NCI-H2081 treated with DMSO at 0.1 percent for 48 hours (cell line): ENCODE measurements at regions not wholly inside any gene's neighbourhood (a gene's known extent, or its start where the extent isn't known, plus 50 kb on each side); places are given as distances from the start of the nearest gene placed in this dataset.
"Not testable (repeated sequence)": the region's sequence is repeated elsewhere in the genome, so short reads cannot be mapped to it uniquely, and the experiment has no call there.

Source experiments
- DNase-seq: peaks from one replicate; lab custom pipeline; 2025; lab: John Stamatoyannopoulos, UW

DNA sequence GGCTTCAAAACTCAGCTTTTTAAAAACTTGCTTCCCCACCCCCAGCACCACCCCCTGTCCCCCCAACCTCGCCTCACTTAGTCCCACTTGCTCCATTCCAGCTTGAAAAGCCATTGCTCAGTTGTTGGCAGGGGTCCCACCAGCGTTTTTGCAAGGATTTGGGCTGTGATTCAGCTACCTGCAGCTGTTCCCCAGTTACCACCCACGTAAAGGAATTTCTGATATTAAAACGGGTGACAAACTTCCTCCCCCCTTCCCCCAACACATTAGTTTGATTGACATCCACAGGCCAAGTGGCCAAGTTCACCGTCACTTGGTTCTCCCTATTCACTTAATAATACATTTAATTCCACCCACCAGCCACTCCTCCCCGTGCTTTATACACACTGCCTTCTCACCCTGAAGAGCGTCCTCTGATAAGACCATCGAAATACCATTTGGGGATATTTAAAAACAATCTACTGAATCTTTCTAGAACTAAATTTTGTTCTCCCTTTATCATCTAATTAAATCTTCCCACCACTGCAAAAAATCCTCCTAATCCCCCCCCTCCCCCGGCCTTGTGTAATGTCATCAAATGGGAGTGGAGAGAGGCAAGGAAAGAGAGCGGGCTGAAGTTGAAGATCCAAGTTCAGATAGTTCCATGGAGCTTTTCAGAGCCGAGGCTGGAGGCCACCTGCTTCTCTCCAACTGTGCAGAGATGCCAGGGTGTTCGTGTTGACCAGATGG, 55.1 kb downstream of the SOX9 start:
- no peak for DNase-seq

DNA sequence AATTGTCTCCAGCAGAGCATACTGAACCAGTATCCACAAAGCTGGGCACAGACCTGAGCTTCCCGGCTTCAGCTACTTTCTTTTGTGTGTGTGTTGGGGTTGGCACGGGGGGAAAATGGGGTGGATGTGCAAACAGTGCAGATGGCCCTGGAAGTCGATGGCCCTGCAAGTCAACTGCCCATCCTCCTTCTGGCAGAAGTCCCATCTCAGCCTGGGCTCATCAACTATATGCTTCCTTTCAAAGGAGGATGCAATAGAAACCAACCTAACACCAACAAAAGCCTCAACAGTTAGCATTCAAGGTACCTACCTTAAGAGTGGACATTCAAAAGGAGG, 55.7 kb downstream of the SOX9 start:
- DNase-seq: no peak

DNA sequence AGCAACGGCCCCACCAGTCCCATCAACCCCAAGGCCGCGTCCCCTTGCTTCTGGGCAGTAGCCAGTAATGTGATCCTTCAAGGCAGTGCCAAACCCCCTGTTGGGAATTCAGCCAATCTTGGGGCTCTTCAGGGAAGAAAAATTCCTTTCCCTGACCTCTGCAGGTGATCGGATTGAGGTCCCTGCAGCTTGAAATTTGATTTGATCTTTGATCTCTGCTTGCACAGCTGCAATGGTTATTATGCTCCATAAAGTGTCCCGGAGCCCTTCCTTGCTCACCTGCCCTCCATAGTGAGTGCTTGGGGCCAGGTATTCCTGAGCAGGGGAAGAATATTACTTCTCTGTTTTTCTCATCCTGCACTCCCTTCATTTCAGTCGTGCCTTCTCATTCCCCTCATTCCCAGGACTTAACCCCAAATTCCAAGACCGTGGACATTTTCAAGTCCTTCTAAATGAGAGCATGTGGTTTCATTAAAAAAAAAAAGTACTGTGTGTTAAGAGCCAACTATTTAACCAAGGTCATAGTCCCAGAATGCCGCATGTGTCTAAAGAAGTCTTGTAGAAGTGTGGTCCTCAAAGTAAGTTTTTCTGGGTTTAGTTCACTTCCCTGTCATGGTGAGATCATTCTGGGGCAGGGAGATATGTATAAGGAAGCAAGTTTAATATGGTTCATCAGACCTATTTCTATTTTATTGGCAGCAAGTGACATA, 56.3 kb downstream of the SOX9 start:
- no peak for DNase-seq

DNA sequence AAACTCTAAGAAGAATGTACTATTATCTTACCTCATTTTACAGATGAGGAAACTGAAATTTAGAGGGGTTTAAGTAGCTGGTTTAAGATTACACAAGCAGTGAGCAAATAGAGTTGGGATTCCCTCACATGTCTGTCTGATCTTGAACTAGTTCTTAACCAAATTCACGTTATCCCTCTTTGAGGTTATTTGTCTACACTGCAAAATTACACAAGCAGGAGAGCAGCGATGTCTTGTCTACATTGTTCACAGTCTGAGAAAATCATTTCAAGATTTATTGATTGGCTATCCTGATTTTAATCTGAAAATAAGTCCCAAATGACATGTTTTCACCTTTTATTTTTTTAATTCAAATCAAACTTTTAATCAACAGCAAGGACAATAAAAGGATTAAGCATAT, 56.9 kb downstream of the SOX9 start:
- DNase-seq: no peak

DNA sequence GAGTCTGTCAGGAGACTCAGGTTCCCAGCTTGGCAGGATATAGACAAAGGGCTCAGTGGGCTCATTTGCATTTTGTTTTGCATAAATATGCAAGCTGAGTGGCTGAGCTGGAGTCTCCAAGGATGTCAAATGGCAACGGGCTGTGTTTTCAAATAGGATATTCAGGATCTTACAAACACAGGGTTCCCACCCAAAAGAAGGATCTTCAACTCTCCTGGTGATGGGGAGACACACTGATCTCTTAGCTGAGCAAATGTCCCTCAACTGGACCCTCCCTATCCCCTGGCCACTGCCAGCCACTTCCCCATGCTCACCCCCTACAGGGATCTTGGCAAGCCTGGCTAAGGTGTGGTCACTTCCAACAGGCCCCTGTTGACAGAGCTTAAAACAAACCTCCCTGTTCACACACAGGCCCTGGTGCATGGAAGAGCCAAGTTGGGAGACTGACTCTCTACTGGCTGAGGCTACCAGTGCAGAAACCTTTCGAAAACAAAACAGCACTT, 61.6 kb downstream of the SOX9 start:
- no peak for DNase-seq

DNA sequence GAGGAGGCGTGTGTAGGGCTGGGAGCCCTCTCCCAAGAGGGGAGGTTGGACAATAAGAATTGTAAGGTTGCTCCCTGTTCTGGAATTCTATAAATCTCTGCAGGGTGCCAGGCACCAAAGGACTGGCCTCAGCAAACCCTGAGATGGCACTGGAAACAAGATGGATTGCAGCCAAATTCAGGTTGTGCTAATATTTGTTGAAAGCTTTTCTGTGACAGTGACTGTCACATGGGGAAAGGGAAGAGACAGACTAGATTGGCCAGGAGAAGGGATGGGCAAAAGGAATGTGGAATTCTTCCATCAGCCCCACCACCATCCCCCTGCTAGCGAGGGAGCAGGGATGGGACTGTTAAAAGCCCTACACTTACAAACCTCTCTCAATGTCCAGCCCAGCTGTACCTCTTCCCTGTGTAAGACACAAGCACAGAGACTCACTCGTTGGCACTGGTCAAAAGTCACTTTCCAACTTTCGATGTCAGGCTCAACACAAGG, 62.4 kb downstream of the SOX9 start:
- DNase-seq: no peak

DNA sequence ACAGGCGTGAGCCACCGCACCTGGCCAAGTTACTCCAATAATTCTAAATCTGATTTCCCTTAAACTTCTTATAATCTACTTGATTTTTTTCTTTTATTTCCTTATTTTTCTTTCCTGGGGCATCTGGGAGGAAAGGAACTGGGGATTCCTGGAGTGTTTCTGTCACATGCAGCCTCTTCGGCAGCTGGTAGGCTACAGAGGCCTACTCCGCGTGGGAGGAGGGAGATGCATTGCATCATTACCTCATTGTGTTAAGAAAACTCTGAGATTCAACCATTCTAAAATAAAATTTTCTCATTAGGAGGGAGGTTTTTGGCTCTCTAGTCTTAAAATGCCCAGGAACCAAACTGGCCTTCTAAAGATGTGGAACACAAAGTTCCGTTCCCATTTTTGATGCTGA, 64.0 kb downstream of the SOX9 start:
- no peak for DNase-seq

DNA sequence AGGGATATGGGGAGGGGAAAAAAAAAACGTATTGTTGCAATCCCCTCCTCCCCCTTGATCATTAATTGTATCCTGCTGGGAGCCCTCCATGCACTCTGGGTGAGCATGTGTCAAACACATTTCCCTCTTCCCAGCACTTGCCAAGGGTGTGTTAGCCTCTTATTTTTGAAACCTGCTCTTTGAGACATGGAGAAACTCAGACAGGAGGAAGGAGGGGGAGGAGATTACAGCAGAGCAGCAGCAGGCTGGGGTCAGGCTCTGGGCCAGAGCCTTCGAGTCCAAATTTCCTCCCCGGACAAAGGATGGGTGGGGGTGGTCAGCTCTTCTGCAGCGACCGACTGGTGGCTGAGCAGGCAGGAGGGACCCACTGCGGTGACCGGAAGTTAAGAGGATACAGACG, 64.7 kb downstream of the SOX9 start:
- no peak for DNase-seq

DNA sequence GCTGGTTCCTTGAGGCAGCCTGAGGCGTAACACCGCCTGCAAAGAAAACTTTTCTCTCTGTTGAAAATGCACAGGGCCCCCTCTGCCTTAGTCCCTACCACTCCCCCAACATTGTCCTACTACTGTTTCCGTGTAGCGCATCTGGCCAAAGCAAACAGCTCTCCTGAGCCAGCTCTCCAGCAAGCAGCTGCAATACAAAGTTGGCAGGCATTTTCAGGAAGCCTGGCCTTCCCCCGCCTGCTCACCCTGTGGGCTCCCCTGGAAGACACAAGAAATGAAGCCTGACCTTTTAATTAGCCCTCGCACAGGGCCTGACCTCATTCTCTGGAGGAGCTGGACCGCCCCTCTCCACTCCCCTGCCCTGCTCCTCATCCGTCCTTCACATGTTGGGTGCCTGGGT, 66.7 kb downstream of the SOX9 start:
- DNase-seq: no peak

DNA sequence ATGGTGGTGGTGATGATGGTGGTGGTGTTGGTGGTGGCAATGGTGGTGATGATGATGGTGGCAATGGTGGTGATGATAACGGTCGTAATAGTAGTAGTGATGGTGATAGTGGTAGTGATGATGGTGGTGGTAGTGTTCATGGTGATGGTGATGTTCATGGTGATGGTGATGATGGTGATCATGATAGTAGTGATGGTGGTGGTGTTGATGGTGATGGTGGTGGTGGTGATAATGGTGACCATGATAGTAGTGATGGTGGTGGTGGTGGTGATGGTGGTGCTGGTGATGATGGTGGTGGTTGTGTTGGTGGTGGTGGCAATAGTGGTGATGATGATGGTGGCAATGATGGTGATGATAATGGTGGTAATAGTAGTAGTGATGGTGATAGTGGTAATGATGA, 68.0 kb downstream of the SOX9 start:
- no peak for DNase-seq

DNA sequence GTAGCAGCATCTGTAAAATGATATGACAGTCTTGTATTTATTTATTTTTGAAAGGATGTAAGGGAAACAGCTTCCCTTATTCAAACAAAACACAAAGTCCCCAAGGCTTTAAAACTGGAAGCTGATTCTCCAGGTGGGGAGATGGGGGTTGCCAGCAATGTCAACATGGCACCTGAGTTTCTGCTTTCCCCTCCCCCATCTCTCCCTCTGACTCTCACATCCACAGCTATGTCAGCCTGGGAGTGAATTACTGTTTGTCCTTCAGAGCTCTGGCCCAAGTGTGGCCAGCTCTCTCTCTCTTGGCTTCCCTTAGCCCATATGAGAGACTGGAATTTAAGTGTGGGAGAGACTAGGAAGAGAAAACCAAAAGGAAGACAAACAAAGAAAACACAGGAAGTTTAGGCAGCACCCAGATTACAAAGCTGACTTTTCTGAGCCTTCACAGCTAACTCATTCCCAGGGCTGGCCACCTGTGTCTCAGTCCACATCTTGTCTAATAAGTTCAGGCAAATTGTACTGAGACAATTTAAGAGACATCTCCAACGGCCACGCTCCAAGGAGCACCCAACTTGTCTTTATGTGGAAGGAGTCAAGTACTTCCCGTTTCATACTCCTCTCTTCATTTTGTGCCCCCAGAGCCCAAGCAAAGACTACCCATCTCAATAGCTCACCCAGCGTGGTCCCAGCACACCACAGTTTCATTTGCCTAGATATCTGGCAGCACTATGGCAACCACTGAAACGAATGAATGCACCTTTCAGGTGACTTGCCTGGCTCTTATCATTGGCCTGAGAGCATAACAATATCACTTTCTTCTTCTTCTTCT, 69.2 kb downstream of the SOX9 start:
- DNase-seq: no peak

DNA sequence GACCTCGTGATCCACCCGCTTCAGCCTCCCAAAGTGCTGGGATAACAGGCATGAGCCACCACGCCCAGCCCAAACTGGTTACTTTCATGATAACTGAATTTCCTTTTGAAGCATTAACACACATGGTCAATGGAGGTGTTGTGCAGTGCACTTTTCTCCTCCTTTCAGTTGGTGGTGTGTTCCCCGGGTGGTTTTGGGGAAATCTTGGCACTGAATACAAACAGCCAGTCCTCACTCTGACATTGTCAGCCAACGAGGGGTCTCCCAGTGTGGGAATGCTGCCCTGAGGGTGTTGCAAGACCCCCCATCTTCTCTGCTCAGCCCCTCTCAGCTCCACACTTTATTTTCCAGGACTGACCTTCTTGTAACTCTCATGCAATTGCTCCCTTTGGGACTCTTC, 70.5 kb downstream of the SOX9 start:
- DNase-seq: no peak

DNA sequence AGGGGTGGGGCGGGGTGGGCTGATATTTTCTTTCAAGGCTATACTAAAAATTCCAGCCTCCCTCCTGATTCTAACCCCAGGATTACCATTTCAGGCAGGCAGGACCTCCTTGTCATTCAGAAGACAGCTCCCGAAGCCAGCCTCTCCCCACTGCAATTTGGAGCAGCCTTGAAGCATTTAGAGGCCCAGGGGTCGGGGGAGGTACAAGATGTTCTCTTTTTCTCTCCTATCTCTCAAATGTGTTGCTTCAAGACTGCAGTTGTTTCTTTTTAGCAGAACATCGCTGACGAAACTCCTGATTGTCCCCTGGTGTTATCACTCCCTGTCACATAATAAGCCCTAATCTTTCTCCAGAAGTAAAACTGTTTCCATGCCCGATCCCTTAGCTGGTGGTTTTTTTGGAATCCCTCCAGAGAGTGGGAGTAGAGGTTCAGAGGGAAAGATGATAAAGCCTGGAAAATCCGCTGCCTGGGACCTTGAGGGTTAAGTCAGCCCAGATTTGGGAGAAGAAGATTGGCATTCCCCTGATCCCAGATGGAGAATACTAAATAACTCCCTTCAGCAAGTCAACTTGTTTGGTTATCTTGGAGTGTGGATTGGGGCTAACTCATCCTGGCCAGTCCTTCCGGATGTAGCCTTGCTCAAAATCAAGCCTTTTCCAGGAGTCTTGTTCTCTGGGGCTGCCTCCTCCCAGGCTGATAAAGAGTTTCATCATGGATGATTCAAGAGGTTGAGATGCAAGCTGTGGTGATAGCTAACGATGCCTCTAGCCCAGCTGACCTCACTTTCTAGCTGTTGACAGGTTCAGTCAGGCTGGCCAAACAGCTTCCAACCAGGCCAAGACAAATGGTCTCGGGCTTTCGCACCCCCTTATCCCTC, 71.3 kb downstream of the SOX9 start:
- DNase-seq: no peak

DNA sequence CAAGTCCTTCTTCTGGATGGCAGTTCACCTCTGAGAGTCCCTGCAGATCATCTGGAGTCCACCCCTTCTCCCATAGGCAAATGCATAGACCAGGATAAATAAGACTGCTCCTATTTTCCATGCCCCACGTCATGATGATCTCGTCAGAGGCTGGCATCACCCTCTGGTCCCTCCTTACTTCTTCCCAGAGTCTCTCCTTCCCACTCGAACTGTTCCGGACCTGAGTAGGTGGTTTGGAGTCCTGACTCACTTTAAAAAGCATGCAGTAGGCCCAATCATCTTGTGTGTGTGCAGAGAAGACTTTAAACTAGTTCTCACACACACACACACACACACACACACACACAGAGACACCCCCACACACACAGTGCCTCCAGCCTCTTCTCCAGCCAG, 72.0 kb downstream of the SOX9 start:
- DNase-seq: no peak

DNA sequence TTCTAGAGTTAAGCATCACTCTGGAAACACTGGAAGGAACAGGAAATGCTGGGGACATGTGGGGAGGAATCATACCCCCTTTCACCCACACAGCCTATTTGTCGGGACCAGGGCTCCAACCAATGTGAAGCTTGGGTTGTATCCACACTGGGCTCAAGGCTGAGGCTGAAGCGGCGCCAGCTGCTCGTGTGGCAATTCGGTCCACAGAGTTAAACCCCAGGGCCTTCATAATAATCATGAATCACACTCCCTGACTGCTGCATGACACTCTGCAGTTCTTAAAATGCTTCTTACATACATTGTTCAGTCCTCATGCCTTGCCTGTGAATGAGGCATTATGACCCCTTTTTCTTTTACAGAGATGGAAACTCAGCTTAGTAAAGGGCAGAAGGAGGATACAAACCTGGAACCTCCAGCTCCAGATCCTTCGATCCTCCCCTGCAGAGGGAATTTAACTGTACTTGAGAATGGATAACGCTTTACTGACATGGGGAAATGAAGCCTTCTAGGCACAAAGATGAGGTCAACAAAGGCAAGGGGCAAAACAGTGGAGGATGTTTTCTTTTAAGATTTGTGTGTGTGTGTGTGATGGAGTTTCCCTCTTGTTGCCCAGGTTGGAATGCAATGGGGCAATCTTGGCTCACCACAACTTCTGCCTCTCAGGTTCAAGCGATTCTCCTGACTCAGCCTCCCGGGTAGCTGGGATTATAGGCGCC, 72.7 kb downstream of the SOX9 start:
- no peak for DNase-seq

DNA sequence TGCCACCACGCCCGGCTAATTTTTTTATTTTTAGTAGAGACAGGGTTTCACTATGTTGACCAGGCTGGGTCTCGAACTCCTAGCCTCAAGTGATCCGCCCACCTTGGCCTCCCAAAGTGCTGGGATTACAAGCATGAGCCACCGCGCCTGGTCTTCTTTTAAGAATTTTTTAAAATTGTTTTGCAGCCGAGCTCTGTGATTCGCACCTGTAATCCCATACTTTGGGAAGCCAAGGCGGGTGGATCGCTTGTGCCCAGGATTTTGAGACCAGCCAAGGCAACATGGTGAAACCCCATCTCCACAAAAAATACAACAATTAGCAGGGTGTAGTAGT, 73.3 kb downstream of the SOX9 start:
- DNase-seq: not testable (repeated sequence)

DNA sequence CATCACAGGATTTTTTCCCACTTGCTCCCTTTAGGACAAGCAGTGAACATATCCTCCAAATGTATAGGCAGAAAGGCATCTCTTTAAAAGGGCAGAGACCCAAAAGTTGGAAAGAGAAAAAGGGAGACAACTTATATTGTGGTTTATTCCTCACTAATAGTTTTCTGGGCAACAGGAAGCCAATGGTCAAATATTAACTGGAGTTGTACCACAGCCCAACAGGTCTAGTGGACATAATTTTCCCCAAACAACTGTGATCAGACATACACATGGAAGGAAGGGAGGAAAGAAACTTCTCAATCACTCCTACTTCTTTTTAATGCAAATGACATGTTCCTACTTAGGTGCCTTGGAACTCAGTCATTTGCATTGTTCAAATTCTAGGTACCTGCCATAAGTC, 78.4 kb downstream of the SOX9 start:
- no peak for DNase-seq

DNA sequence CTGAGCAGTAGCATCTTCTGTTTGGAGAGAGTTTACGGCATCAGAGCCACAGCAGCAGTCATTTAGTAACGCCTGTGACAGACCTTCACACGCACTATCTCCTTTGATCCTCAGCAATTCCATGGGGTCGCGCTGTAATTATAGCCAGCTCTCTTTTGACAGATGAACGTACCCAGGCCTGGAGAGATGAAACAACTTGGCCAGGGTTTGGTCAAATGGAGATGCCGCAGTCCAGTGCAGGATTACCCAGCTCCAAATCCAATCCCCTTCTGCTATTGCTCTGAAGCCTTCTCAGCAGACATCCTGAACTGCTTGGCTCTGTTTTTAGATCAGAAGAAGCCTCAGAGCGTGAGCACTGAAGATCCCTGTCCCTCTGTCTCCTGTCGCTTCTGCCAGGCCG, 83.9 kb downstream of the SOX9 start:
- DNase-seq: no peak

DNA sequence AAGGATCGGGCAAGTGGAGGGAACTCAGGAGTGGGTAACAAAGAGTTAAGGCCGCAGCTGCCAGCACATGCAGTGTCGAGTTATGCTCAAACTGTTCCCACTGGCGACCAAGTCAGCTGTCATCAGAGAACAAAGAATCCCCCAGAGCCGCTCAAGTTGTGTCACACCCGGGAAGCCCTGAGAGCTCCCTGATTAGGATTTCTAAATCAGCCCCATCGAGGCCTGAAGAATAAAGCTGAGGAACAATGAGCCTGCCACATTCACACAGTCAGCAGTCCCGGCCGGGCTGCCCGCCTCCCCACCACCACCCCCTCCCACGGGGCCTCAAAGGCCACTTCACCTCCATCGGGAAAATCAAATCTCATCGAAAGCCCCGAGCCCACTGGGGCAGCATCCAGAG, 84.5 kb downstream of the SOX9 start:
- DNase-seq: no peak

DNA sequence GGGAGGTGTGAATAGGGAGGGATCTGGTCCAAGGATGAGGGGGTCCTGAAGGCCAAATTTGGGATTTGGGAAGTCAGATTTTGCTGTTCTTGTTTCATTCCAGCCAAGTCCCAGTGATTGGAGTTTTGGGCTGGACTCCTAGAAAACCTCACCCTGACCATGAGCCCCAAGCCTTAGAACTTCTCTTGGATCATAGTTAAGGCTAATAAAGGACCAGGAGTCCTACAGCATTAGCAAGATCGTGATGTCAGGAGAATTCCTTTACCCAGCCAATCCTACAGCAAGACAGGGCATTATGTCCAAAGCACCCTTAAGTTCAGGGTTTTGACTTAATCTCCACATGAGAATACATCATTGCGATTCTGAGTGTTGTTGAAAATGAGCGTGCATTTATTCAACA, 85.0 kb downstream of the SOX9 start:
- DNase-seq: no peak

DNA sequence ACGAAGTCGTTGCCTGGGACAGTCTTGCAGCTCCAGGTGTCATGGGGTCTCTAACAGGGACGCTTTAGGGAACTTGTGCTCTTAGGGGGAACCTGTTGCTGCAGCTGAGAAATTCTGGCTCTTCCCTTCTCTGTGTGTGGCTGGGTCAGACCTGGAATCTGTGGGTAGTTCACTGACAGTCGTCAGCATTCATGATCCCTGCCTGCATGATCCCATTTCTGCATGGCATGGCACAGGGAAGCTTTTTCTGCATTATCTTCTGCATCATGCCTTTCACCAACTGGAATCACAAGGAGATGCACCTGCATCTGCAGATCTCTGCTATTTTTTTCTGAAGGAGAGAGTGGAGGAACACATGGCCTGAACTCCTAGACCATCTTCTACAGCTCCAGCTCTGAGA, 85.6 kb downstream of the SOX9 start:
- no peak for DNase-seq
